Esophagus squamous epithelium (tissue), 5 donors: ENCODE measurements at regions not wholly inside any gene's neighbourhood (a gene's known extent, or its start where the extent isn't known, plus 50 kb on each side); places are given as distances from the start of the nearest gene placed in this dataset.

ENCODE experiments used
- DNase-seq: peaks from one replicate; lab custom pipeline; 2025; lab: John Stamatoyannopoulos, UW
- H3K27ac ChIP-seq, 4 donors: fragments of 200-600 bp; sonication (generic); one replicate each; pipeline ENCODE4 v1.5.1; 2016 to 2019; ENCODE audit warnings: mild to moderate bottlenecking in 1 of 4
- H3K27me3 ChIP-seq, 4 donors: fragments of 200-600 bp; sonication (generic); 1 replicate in 3 of 4; 2 replicates in 1 of 4; pipeline versions ENCODE4 v1.5.1 to v1.6.0; 2017 to 2021; ENCODE audit warnings: antibody characterized with exemption in 1 of 4
- H3K36me3 ChIP-seq, 3 donors: fragments of 200-600 bp; sonication (generic); one replicate each; pipeline ENCODE4 v1.5.1; 2016 to 2019
- H3K4me1 ChIP-seq, 3 donors: fragments of 200-600 bp; sonication (generic); one replicate each; pipeline ENCODE4 v1.5.1; 2017 to 2019
- H3K4me3 ChIP-seq, 4 donors: fragments of 200-600 bp; sonication (generic); 1 replicate in 3 of 4; 2 replicates in 1 of 4; pipeline ENCODE4 v1.5.1; 2016 to 2019; ENCODE audit warnings: mild to moderate bottlenecking in 2 of 4, moderate library complexity in 1 of 4
- H3K9me3 ChIP-seq, 3 donors: fragments of 200-600 bp; sonication (generic); one replicate each; pipeline ENCODE4 v1.5.1; 2016 to 2019
- POLR2A ChIP-seq, 4 donors: fragments of 450-650 bp; IDR thresholded peaks; one replicate each; pipeline ENCODE4 v1.6.1; 2017; ENCODE audit warnings: antibody characterized with exemption in 4 of 4, mild to moderate bottlenecking in 4 of 4, moderate library complexity in 3 of 4
- WGBS, 2 donors: methylation state at CpG; one replicate each; pipeline ENCODE4 v1.1.5; 2018; 5-methylcytosine and 5-hydroxymethylcytosine counted together
- intact Hi-C: fragments of 100-400 bp; cut with DNase I; formaldehyde crosslinking; loops from one replicate; pipeline ENCODE4 v1.15.0; 2022
- TF ChIP-seq, protein P1 (sequence below), 6 experiments: fragments of 450-650 bp in 4 of 6; fragments of 200-600 bp in 2 of 6; sonication (generic) in 2 of 6; IDR thresholded peaks; one replicate each; pipeline ENCODE4 v1.5.1; 2016 to 2019; ENCODE audit warnings: antibody characterized with exemption in 6 of 6, mild to moderate bottlenecking in 4 of 6, moderate library complexity in 4 of 6
- donor health status: DM: yes; HTN: yes; CAD: no.

- TF ChIP-seq, protein P1, sequence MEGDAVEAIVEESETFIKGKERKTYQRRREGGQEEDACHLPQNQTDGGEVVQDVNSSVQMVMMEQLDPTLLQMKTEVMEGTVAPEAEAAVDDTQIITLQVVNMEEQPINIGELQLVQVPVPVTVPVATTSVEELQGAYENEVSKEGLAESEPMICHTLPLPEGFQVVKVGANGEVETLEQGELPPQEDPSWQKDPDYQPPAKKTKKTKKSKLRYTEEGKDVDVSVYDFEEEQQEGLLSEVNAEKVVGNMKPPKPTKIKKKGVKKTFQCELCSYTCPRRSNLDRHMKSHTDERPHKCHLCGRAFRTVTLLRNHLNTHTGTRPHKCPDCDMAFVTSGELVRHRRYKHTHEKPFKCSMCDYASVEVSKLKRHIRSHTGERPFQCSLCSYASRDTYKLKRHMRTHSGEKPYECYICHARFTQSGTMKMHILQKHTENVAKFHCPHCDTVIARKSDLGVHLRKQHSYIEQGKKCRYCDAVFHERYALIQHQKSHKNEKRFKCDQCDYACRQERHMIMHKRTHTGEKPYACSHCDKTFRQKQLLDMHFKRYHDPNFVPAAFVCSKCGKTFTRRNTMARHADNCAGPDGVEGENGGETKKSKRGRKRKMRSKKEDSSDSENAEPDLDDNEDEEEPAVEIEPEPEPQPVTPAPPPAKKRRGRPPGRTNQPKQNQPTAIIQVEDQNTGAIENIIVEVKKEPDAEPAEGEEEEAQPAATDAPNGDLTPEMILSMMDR (IDR thresholded peaks at IDR 0.05): no peak
- TF ChIP-seq POLR2A (IDR thresholded peaks at IDR 0.05): no peak
- Histone ChIP-seq H3K27me3 (peaks cover 0 to 16% (median 0%) of the 10 kb centered on the region in 4 donors), H3K36me3 (no peaks in the 10 kb centered on the region), H3K27ac (no peak overlapping the region), H3K4me1 (peaks cover 0 to 9% (median 0%) of the 10 kb centered on the region in 3 donors), H3K9me3 (no peaks in the 10 kb centered on the region), H3K4me3 (no peak overlapping the region)
- 50 to 88% methylated on average over 3 to 4 of the region's 6 CpGs for WGBS, 2 donors
- no peak for DNase-seq
- intact Hi-C loops: no loop called here
Observed at GRCh38 chr9:113785334-113785733, 90.8 kb upstream of the ZNF618 start.

GRCh38 chr9:113786071-113786470 lies 90.0 kb upstream of the ZNF618 start:
- H3K27me3 ChIP-seq: peaks cover 0 to 20% (median 0%) of the 10 kb centered on the region in 4 donors
- H3K36me3 ChIP-seq: no peaks in the 10 kb centered on the region
- peaks cover 0 to 9% (median 0%) of the 10 kb centered on the region in 3 donors for H3K4me1 ChIP-seq
- no peak for TF ChIP-seq POLR2A (IDR thresholded peaks at IDR 0.05)
- TF ChIP-seq, protein P1 (IDR thresholded peaks at IDR 0.05): no peak
- no peaks in the 10 kb centered on the region for H3K9me3 ChIP-seq
- H3K4me3 ChIP-seq: no peak overlapping the region
- no peak overlapping the region for H3K27ac ChIP-seq
- intact Hi-C loops: no loop called here
- WGBS, 2 donors: 73 to 85% methylated on average over 4 of the region's 4 CpGs
- DNase-seq: no peak

DNA sequence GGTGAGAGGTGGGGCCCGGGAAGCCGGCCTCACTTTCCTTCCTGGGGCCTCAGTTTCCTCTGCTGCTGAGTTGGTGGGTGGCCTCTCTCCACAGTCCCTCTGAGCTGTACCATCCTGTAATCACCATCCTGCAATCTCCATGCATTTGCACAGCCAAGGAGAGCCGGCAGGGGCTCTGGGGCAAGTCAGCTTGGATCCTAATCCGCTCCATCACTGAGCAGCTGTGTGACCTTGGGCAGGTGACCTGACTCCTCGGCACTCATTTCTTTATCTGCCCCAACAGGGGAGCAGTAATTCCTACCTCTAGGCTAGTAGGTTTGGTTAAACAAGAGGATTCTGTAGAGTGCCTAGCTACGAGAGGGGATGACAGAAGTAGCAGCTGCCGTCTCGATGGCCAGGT lies 88.2 kb upstream of the ZNF618 start:
- DNase-seq: no peak
- peaks cover 0 to 15% (median 0%) of the 10 kb centered on the region in 4 donors for H3K27me3 ChIP-seq
- H3K36me3 ChIP-seq: no peaks in the 10 kb centered on the region
- no peak overlapping the region for H3K27ac ChIP-seq
- 88 to 93% methylated on average over 3 to 8 of the region's 8 CpGs for WGBS, 2 donors
- TF ChIP-seq, protein P1 (IDR thresholded peaks at IDR 0.05): no peak
- no peak for TF ChIP-seq POLR2A (IDR thresholded peaks at IDR 0.05)
- no peak overlapping the region for H3K4me3 ChIP-seq
- no peaks in the 10 kb centered on the region for H3K9me3 ChIP-seq
- intact Hi-C loops: no loop called here
- H3K4me1 ChIP-seq: peaks cover 0 to 9% (median 0%) of the 10 kb centered on the region in 3 donors

GRCh38 chr9:113788616-113789330 lies 87.3 kb upstream of the ZNF618 start:
- Histone ChIP-seq H3K9me3 (no peaks in the 10 kb centered on the region), H3K27me3 (peaks cover 0 to 15% (median 0%) of the 10 kb centered on the region in 4 donors), H3K4me1 (peaks cover 0 to 9% (median 0%) of the 10 kb centered on the region in 3 donors), H3K36me3 (no peaks in the 10 kb centered on the region), H3K27ac (no peak overlapping the region), H3K4me3 (no peak overlapping the region)
- TF ChIP-seq POLR2A (IDR thresholded peaks at IDR 0.05): no peak
- TF ChIP-seq, protein P1 (IDR thresholded peaks at IDR 0.05): no peak
- intact Hi-C loops: no loop called here
- DNase-seq: no peak
- 51 to 56% methylated on average over 10 of the region's 10 CpGs for WGBS, 2 donors

DNA sequence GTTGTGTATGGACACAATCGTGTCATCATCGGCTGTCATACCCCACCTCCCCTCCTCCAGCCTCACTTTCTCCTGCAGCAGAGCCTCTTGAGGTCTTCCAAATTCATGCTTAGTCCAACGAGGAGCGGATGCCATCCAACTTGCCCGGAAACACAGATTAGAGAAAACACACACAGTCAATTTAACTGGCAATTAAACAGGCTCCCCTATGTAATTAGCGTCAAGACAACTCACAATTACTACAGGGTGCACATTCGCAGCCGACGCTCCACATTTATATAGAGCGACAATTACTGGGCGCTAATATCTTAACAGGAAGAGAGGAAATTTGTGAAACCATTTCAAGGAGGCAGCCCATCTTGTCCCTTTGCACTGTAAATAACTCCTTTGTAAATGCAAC lies 86.0 kb upstream of the ZNF618 start:
- H3K4me3 ChIP-seq: no peak overlapping the region

More for the DNA sequence above, 86.0 kb upstream of the ZNF618 start:
- no peak overlapping the region for H3K27ac ChIP-seq
- no peak for DNase-seq
- no peaks in the 10 kb centered on the region for H3K9me3 ChIP-seq
- peaks cover 0 to 7% (median 0%) of the 10 kb centered on the region in 3 donors for H3K4me1 ChIP-seq
- H3K27me3 ChIP-seq: peaks cover 0 to 15% (median 0%) of the 10 kb centered on the region in 4 donors
- no peaks in the 10 kb centered on the region for H3K36me3 ChIP-seq
- intact Hi-C loops: no loop called here
- 87 to 90% methylated on average over 10 to 11 of the region's 11 CpGs for WGBS, 2 donors
- TF ChIP-seq, protein P1 (IDR thresholded peaks at IDR 0.05): no peak
- no peak for TF ChIP-seq POLR2A (IDR thresholded peaks at IDR 0.05)
